Transverse colon (tissue), 4 donors: ENCODE measurements at regions not wholly inside any gene's neighbourhood (a gene's known extent, or its start where the extent isn't known, plus 50 kb on each side); places are given as distances from the start of the nearest gene placed in this dataset.

ENCODE experiments used
- EP300 ChIP-seq: sonication (generic); formaldehyde crosslinking; IDR thresholded peaks from one replicate; pipeline ENCODE4 v1.6.1; 2017; ENCODE audit warnings: antibody characterized with exemption, low read depth
- POLR2A ChIP-seq: fragments of 450-650 bp; IDR thresholded peaks from one replicate; pipeline ENCODE4 v1.6.1; 2016; ENCODE audit warnings: antibody characterized with exemption, mild to moderate bottlenecking, moderate library complexity
- POLR2AphosphoS5 ChIP-seq, 3 donors: sonication (generic); formaldehyde crosslinking; IDR thresholded peaks; one replicate each; pipeline ENCODE4 v1.6.1; 2016; ENCODE audit warnings: antibody characterized with exemption in 3 of 3
- TF ChIP-seq, protein P1 (sequence below), 5 experiments: fragments of 200-600 bp in 3 of 5; fragments of 450-650 bp in 2 of 5; sonication (generic) in 3 of 5; IDR thresholded peaks; 1 replicate in 2 of 5; 2 replicates in 3 of 5; pipeline ENCODE4 v1.5.1; 2016 to 2017; ENCODE audit warnings: antibody characterized with exemption in 5 of 5, inconsistent platforms in 3 of 5, mild to moderate bottlenecking in 2 of 5, moderate library complexity in 1 of 5

DNA sequence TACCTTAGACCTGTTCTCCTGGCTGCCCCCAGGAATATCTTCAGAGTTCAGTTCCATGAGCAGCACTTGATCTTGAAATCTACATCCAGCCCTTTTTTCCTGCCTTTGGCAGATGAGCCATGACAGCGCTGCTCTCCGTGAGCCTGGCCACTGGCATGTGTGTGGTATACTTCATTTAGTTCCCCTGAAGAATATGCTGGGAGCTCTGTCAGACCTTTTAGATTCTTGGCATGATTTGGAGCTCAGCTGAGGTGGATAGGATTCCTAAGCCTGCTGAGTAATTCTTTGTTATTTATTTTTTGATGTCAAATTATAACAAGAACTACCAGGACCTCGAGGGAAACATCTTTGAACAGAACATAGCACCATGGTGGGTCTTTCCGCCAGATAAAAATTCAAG, 121.7 kb downstream of the EDEM1 start:
- TF ChIP-seq, protein P1, sequence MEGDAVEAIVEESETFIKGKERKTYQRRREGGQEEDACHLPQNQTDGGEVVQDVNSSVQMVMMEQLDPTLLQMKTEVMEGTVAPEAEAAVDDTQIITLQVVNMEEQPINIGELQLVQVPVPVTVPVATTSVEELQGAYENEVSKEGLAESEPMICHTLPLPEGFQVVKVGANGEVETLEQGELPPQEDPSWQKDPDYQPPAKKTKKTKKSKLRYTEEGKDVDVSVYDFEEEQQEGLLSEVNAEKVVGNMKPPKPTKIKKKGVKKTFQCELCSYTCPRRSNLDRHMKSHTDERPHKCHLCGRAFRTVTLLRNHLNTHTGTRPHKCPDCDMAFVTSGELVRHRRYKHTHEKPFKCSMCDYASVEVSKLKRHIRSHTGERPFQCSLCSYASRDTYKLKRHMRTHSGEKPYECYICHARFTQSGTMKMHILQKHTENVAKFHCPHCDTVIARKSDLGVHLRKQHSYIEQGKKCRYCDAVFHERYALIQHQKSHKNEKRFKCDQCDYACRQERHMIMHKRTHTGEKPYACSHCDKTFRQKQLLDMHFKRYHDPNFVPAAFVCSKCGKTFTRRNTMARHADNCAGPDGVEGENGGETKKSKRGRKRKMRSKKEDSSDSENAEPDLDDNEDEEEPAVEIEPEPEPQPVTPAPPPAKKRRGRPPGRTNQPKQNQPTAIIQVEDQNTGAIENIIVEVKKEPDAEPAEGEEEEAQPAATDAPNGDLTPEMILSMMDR (IDR thresholded peaks at IDR 0.05) = no peak
- TF ChIP-seq POLR2A = no peak
- no peak for TF ChIP-seq POLR2AphosphoS5 (IDR thresholded peaks at IDR 0.05)
- TF ChIP-seq EP300 = no peak
